ENCODE measurements at regions not wholly inside any gene's neighbourhood (a gene's known extent, or its start where the extent isn't known, plus 50 kb on each side); places are given as distances from the start of the nearest gene placed in this dataset.

DNA sequence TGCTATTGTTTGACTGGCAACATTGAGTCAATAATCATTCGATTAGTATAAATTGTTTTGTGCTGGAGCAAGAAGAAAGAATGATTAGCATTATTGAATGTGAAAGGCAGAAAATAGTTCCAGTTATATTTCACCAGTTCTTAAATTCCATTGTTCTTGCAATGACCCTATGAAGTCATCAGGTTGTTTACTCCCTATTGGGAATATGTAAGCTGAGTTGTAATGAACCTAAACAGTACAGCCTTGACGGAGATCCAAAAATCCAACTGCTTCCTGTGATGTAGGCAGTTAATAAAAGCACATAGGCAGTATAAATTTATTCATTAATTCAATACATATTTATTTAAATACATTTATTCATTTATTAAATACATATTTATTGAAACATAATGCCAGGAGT lies 947.5 kb downstream of the PCDH7 start:
- TF ChIP-seq, protein P1, sequence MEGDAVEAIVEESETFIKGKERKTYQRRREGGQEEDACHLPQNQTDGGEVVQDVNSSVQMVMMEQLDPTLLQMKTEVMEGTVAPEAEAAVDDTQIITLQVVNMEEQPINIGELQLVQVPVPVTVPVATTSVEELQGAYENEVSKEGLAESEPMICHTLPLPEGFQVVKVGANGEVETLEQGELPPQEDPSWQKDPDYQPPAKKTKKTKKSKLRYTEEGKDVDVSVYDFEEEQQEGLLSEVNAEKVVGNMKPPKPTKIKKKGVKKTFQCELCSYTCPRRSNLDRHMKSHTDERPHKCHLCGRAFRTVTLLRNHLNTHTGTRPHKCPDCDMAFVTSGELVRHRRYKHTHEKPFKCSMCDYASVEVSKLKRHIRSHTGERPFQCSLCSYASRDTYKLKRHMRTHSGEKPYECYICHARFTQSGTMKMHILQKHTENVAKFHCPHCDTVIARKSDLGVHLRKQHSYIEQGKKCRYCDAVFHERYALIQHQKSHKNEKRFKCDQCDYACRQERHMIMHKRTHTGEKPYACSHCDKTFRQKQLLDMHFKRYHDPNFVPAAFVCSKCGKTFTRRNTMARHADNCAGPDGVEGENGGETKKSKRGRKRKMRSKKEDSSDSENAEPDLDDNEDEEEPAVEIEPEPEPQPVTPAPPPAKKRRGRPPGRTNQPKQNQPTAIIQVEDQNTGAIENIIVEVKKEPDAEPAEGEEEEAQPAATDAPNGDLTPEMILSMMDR (IDR thresholded peaks at IDR 0.05): no peak
- no peak for TF ChIP-seq ZFX (IDR thresholded peaks at IDR 0.05; ENCODE audit: borderline replicate concordance)

Measured in 22Rv1 (cell line).